Smooth muscle cell of the brain vasculature (primary cell): ENCODE measurements at regions not wholly inside any gene's neighbourhood (a gene's known extent, or its start where the extent isn't known, plus 50 kb on each side); places are given as distances from the start of the nearest gene placed in this dataset.

ENCODE experiments used
- DNase-seq: peaks from one replicate; pipeline ENCODE4 v3.0.0-alpha.2; 2012; ENCODE audit warnings: low read depth, low spot score

GRCh38 chr9:26313108-26313507 is 579.5 kb downstream of the CAAP1 start:
- DNase-seq: no peak

- no peak for DNase-seq
These were observed 581.1 kb downstream of the CAAP1 start for GRCh38 chr9:26311463-26311995.

GRCh38 chr9:26310294-26310693 is 582.3 kb downstream of the CAAP1 start:
- DNase-seq: no peak

- no peak for DNase-seq
These were observed 584.3 kb downstream of the CAAP1 start for GRCh38 chr9:26308328-26308727.

GRCh38 chr9:26301659-26302058 is 590.9 kb downstream of the CAAP1 start:
- no peak for DNase-seq

GRCh38 chr9:26301046-26301445 is 591.6 kb downstream of the CAAP1 start:
- DNase-seq: no peak

GRCh38 chr9:26296910-26297572 is 595.6 kb downstream of the CAAP1 start:
- DNase-seq: no peak

GRCh38 chr9:26292943-26293342 is 599.7 kb downstream of the CAAP1 start:
- peak; percentile 2 for DNase-seq

- DNase-seq: no peak
These were observed 593.4 kb upstream of the TUSC1 start for GRCh38 chr9:26271495-26272122.

GRCh38 chr9:26266146-26266793 is 588.0 kb upstream of the TUSC1 start:
- no peak for DNase-seq

GRCh38 chr9:26264709-26265601 is 586.7 kb upstream of the TUSC1 start:
- DNase-seq: no peak

- no peak for DNase-seq
These were observed 585.2 kb upstream of the TUSC1 start for GRCh38 chr9:26263478-26263877.

GRCh38 chr9:26262421-26263107 is 584.3 kb upstream of the TUSC1 start:
- DNase-seq: no peak

- DNase-seq: no peak
These were observed 583.5 kb upstream of the TUSC1 start for GRCh38 chr9:26261503-26262330.

- DNase-seq: no peak
These were observed 582.0 kb upstream of the TUSC1 start for GRCh38 chr9:26260238-26260637.

- no peak for DNase-seq
These were observed 569.6 kb upstream of the TUSC1 start for GRCh38 chr9:26247861-26248260.

GRCh38 chr9:26244661-26245451 is 566.6 kb upstream of the TUSC1 start:
- no peak for DNase-seq

- no peak for DNase-seq
These were observed 565.5 kb upstream of the TUSC1 start for GRCh38 chr9:26243726-26244125.

- no peak for DNase-seq
These were observed 564.9 kb upstream of the TUSC1 start for GRCh38 chr9:26243029-26243697.
